Body of pancreas (tissue), 4 donors: ENCODE measurements at regions not wholly inside any gene's neighbourhood (a gene's known extent, or its start where the extent isn't known, plus 50 kb on each side); places are given as distances from the start of the nearest gene placed in this dataset.

Source experiments
- ATAC-seq: fragments of 150-250 bp; one replicate; pipeline ENCODE4 v1.9.1; 2016
- DNase-seq, 4 donors: peaks; one replicate each; pipeline ENCODE4 v3.0.0-alpha.2; 2019
- H3K27ac ChIP-seq, 4 donors: fragments of 200-600 bp; sonication (generic); 1 replicate in 3 of 4; 2 replicates in 1 of 4; pipeline versions ENCODE4 v1.5.1 to v1.6.1; 2016 to 2019; ENCODE audit warnings: mild to moderate bottlenecking in 1 of 4, mixed read lengths in 1 of 4, moderate library complexity in 1 of 4
- H3K27me3 ChIP-seq, 2 donors: fragments of 200-600 bp; sonication (generic); one replicate each; pipeline ENCODE4 v1.6.0; 2016; ENCODE audit warnings: mild to moderate bottlenecking in 1 of 2
- H3K36me3 ChIP-seq, 2 donors: fragments of 200-600 bp; sonication (generic); replicated peaks in 1 of 2; 2 replicates each; pipeline ENCODE4 v1.5.1; 2016; ENCODE audit warnings: low read depth in 2 of 2; ENCODE audit not compliant: insufficient read depth in 1 of 2
- H3K4me1 ChIP-seq: fragments of 200-600 bp; sonication (generic); one replicate; pipeline ENCODE4 v1.6.0; 2016
- H3K4me3 ChIP-seq, 2 donors: fragments of 200-600 bp; sonication (generic); 1 replicate in 1 of 2; 2 replicates in 1 of 2; pipeline ENCODE4 v1.5.1; 2016 to 2019
- H3K9me3 ChIP-seq, 3 donors: fragments of 200-600 bp; sonication (generic); 1 replicate in 2 of 3; 2 replicates in 1 of 3; pipeline ENCODE4 v1.5.1; 2016
- POLR2A ChIP-seq, 3 donors: fragments of 450-650 bp; IDR thresholded peaks; one replicate each; pipeline ENCODE4 v1.6.1; 2016; ENCODE audit warnings: antibody characterized with exemption in 3 of 3, mild to moderate bottlenecking in 2 of 3
- WGBS, 2 donors: methylation state at CpG; one replicate each; pipeline ENCODE4 v1.1.5; 2017; 5-methylcytosine and 5-hydroxymethylcytosine counted together
- intact Hi-C: fragments of 100-400 bp; cut with DNase I; formaldehyde crosslinking; loops from one replicate; pipeline ENCODE4 v1.15.1; 2023
- TF ChIP-seq, protein P1 (sequence below), 7 experiments: fragments of 450-650 bp in 4 of 7; fragments of 200-600 bp in 3 of 7; sonication (generic) in 3 of 7; IDR thresholded peaks; one replicate each; pipeline ENCODE4 v1.5.1; 2016 to 2019; ENCODE audit warnings: antibody characterized with exemption in 7 of 7

- no peak overlapping the region for H3K27ac ChIP-seq
- no peaks in the 10 kb centered on the region for H3K9me3 ChIP-seq
- DNase-seq, result peak; percentile 38 to 68 (median 54)
- intact Hi-C loops, result no loop called here
- TF ChIP-seq, protein P1, sequence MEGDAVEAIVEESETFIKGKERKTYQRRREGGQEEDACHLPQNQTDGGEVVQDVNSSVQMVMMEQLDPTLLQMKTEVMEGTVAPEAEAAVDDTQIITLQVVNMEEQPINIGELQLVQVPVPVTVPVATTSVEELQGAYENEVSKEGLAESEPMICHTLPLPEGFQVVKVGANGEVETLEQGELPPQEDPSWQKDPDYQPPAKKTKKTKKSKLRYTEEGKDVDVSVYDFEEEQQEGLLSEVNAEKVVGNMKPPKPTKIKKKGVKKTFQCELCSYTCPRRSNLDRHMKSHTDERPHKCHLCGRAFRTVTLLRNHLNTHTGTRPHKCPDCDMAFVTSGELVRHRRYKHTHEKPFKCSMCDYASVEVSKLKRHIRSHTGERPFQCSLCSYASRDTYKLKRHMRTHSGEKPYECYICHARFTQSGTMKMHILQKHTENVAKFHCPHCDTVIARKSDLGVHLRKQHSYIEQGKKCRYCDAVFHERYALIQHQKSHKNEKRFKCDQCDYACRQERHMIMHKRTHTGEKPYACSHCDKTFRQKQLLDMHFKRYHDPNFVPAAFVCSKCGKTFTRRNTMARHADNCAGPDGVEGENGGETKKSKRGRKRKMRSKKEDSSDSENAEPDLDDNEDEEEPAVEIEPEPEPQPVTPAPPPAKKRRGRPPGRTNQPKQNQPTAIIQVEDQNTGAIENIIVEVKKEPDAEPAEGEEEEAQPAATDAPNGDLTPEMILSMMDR (IDR thresholded peaks at IDR 0.05), result no peak
- no peak for TF ChIP-seq POLR2A (IDR thresholded peaks at IDR 0.05)
- 55 to 62% methylated on average over 2 of the region's 2 CpGs for WGBS, 2 donors
- H3K4me3 ChIP-seq, result no peak overlapping the region
- ATAC-seq, result peak; percentile 54
- peaks cover 13% of the 10 kb centered on the region for H3K4me1 ChIP-seq
- H3K36me3 ChIP-seq, result no peaks in the 10 kb centered on the region
- H3K27me3 ChIP-seq, result no peaks in the 10 kb centered on the region
Measured at GRCh38 chr1:229870381-229870780, 196.7 kb upstream of the GALNT2 start.

GRCh38 chr1:229871078-229871676 is 195.9 kb upstream of the GALNT2 start:
- no peaks in the 10 kb centered on the region for H3K9me3 ChIP-seq
- no peak for TF ChIP-seq POLR2A (IDR thresholded peaks at IDR 0.05)
- TF ChIP-seq, protein P1 (IDR thresholded peaks at IDR 0.05), result no peak
- no peaks in the 10 kb centered on the region for H3K27me3 ChIP-seq
- H3K4me1 ChIP-seq, result peaks cover 13% of the 10 kb centered on the region
- intact Hi-C loops, result no loop called here
- no peak overlapping the region for H3K4me3 ChIP-seq
- WGBS, 2 donors, result 88 to 92% methylated on average over 6 to 9 of the region's 9 CpGs
- DNase-seq, result no peak
- no peak overlapping the region for H3K27ac ChIP-seq
- ATAC-seq, result no peak
- no peaks in the 10 kb centered on the region for H3K36me3 ChIP-seq

GRCh38 chr1:229874136-229874535 is 192.9 kb upstream of the GALNT2 start:
- intact Hi-C loops, result no loop called here
- Histone ChIP-seq H3K27ac (no peak overlapping the region), H3K4me1 (peaks cover 13% of the 10 kb centered on the region), H3K9me3 (no peaks in the 10 kb centered on the region), H3K27me3 (no peaks in the 10 kb centered on the region), H3K4me3 (no peak overlapping the region), H3K36me3 (no peaks in the 10 kb centered on the region)
- DNase-seq (no peak), ATAC-seq (no peak)
- WGBS, 2 donors, result 80 to 88% methylated on average over 3 of the region's 3 CpGs
- TF ChIP-seq POLR2A (IDR thresholded peaks at IDR 0.05), result no peak
- TF ChIP-seq, protein P1 (IDR thresholded peaks at IDR 0.05), result no peak

GRCh38 chr1:229874609-229875008 is 192.4 kb upstream of the GALNT2 start:
- H3K27me3 ChIP-seq, result no peaks in the 10 kb centered on the region
- TF ChIP-seq, protein P1 (IDR thresholded peaks at IDR 0.05), result no peak
- no peak for TF ChIP-seq POLR2A (IDR thresholded peaks at IDR 0.05)
- H3K27ac ChIP-seq, result no peak overlapping the region
- 66 to 83% methylated on average over 2 of the region's 2 CpGs for WGBS, 2 donors
- no peak overlapping the region for H3K4me3 ChIP-seq
- peak in 3 of 4 donors; percentile 36 to 57 (median 48) for DNase-seq
- H3K36me3 ChIP-seq, result no peaks in the 10 kb centered on the region
- H3K9me3 ChIP-seq, result no peaks in the 10 kb centered on the region
- intact Hi-C loops, result no loop called here
- ATAC-seq, result peak; percentile 63
- H3K4me1 ChIP-seq, result peaks cover 13% of the 10 kb centered on the region

DNA sequence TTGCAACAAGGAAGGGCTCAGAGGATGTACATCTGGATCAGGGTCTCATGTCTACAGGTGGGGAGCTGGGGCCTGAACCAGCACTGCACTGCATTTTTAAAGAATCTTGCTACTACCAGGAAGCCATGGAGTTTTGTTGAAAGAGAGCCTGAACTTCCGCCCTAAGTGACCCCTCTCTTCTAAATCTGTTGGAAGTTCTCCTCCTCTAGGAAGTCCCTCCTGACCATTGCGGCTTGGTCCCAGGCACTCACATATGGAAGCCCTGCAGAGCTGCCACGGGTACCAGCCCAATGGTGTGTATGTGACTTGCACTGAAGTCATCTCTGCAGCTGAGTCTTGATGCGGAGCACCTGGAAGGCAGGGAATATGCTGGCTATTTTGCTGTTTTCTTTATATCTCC is 192.0 kb upstream of the GALNT2 start:
- DNase-seq (no peak), ATAC-seq (no peak)
- Histone ChIP-seq H3K9me3 (no peaks in the 10 kb centered on the region), H3K4me1 (peaks cover 12% of the 10 kb centered on the region), H3K27ac (no peak overlapping the region), H3K4me3 (no peak overlapping the region), H3K36me3 (no peaks in the 10 kb centered on the region), H3K27me3 (no peaks in the 10 kb centered on the region)
- intact Hi-C loops, result no loop called here
- 86 to 95% methylated on average over 4 of the region's 4 CpGs for WGBS, 2 donors
- TF ChIP-seq, protein P1 (IDR thresholded peaks at IDR 0.05), result no peak
- TF ChIP-seq POLR2A (IDR thresholded peaks at IDR 0.05), result no peak
